Activated CD4-positive, alpha-beta T cell treated with anti-CD3 and anti-CD28 coated beads, Interleukin-2, amount 10 ng/mL, durations not matched to agents 24 days and 14 days (primary cell): ENCODE measurements at regions not wholly inside any gene's neighbourhood (a gene's known extent, or its start where the extent isn't known, plus 50 kb on each side); places are given as distances from the start of the nearest gene placed in this dataset.
"Not testable (repeated sequence)": the region's sequence is repeated elsewhere in the genome, so short reads cannot be mapped to it uniquely, and the experiment has no call there.

Experiments
- DNase-seq: peaks from one replicate; pipeline ENCODE4 v3.0.0; 2022
- H3K27ac Mint-ChIP-seq: one replicate; pipeline ENCODE4 v1.8.0; 2022; ENCODE audit warnings: mild to moderate bottlenecking, mixed read lengths
- H3K27me3 Mint-ChIP-seq: one replicate; pipeline ENCODE4 v1.8.0; 2022; ENCODE audit warnings: mixed read lengths
- H3K36me3 Mint-ChIP-seq: one replicate; pipeline ENCODE4 v1.8.0; 2022; ENCODE audit warnings: low read depth, mild to moderate bottlenecking, mixed read lengths
- H3K4me1 Mint-ChIP-seq: one replicate; pipeline ENCODE4 v1.8.0; 2021; ENCODE audit warnings: mixed read lengths
- H3K4me3 Mint-ChIP-seq: one replicate; pipeline ENCODE4 v1.8.0; 2022; ENCODE audit warnings: mild to moderate bottlenecking, moderate library complexity, mixed read lengths
- H3K9me3 Mint-ChIP-seq: one replicate; pipeline ENCODE4 v1.8.0; 2021; ENCODE audit warnings: mixed read lengths
- intact Hi-C: fragments of 100-400 bp; cut with micrococcal nuclease; formaldehyde crosslinking; loops from one replicate; pipeline ENCODE4 v1.15.1; 2023

- no peaks in the 10 kb centered on the region for H3K36me3 Mint-ChIP-seq
These were observed 78.4 kb downstream of the NAPG start for GRCh38 chr18:10604182-10604581.

GRCh38 chr18:10606881-10607280 lies 81.1 kb downstream of the NAPG start:
- H3K27ac Mint-ChIP-seq, H3K4me3 Mint-ChIP-seq, H3K36me3 Mint-ChIP-seq, intact Hi-C loops, DNase-seq, H3K9me3 Mint-ChIP-seq, H3K4me1 Mint-ChIP-seq, H3K27me3 Mint-ChIP-seq: not testable (repeated sequence)

More at GRCh38 chr18:10604182-10604581, 78.4 kb downstream of the NAPG start:
- intact Hi-C loops: no loop called here
- Mint-ChIP-seq H3K27me3 (peaks cover 3% of the 10 kb centered on the region), H3K9me3 (no peaks in the 10 kb centered on the region), H3K4me3 (no peak overlapping the region), H3K4me1 (peaks cover 2% of the 10 kb centered on the region), H3K27ac (no peak overlapping the region)
- DNase-seq: no peak

- H3K27me3 Mint-ChIP-seq, H3K36me3 Mint-ChIP-seq, DNase-seq, H3K27ac Mint-ChIP-seq, intact Hi-C loops, H3K9me3 Mint-ChIP-seq, H3K4me3 Mint-ChIP-seq, H3K4me1 Mint-ChIP-seq: not testable (repeated sequence)
These were observed 81.8 kb downstream of the NAPG start for GRCh38 chr18:10607332-10608248.

- H3K27me3 Mint-ChIP-seq, H3K27ac Mint-ChIP-seq, DNase-seq, H3K9me3 Mint-ChIP-seq, H3K4me3 Mint-ChIP-seq, H3K4me1 Mint-ChIP-seq, intact Hi-C loops, H3K36me3 Mint-ChIP-seq: not testable (repeated sequence)
These were observed 82.6 kb downstream of the NAPG start for GRCh38 chr18:10608450-10608849.

- H3K4me1 Mint-ChIP-seq, H3K27ac Mint-ChIP-seq, DNase-seq, H3K4me3 Mint-ChIP-seq, H3K36me3 Mint-ChIP-seq, intact Hi-C loops, H3K9me3 Mint-ChIP-seq, H3K27me3 Mint-ChIP-seq: not testable (repeated sequence)
These were observed 83.2 kb downstream of the NAPG start for GRCh38 chr18:10609046-10609445.

GRCh38 chr18:10613226-10613625 lies 87.4 kb downstream of the NAPG start:
- H3K4me3 Mint-ChIP-seq, DNase-seq, H3K4me1 Mint-ChIP-seq, H3K36me3 Mint-ChIP-seq, H3K27me3 Mint-ChIP-seq, H3K9me3 Mint-ChIP-seq, H3K27ac Mint-ChIP-seq, intact Hi-C loops: not testable (repeated sequence)

GRCh38 chr18:10616714-10617113 lies 90.9 kb downstream of the NAPG start:
- H3K4me3 Mint-ChIP-seq, H3K36me3 Mint-ChIP-seq, H3K27ac Mint-ChIP-seq, intact Hi-C loops, H3K9me3 Mint-ChIP-seq, H3K27me3 Mint-ChIP-seq, H3K4me1 Mint-ChIP-seq: not testable (repeated sequence)
- DNase-seq: peak; percentile 12

GRCh38 chr18:10618797-10619196 lies 93.0 kb downstream of the NAPG start:
- H3K4me1 Mint-ChIP-seq, H3K36me3 Mint-ChIP-seq, H3K4me3 Mint-ChIP-seq, intact Hi-C loops, H3K27me3 Mint-ChIP-seq, H3K27ac Mint-ChIP-seq, H3K9me3 Mint-ChIP-seq: not testable (repeated sequence)
- DNase-seq: peak; percentile 18

- H3K36me3 Mint-ChIP-seq, H3K4me3 Mint-ChIP-seq, H3K27ac Mint-ChIP-seq, intact Hi-C loops, H3K9me3 Mint-ChIP-seq, H3K27me3 Mint-ChIP-seq, H3K4me1 Mint-ChIP-seq: not testable (repeated sequence)
- peak; percentile 39 for DNase-seq
These were observed 93.5 kb downstream of the NAPG start for GRCh38 chr18:10619280-10619679.

GRCh38 chr18:10619833-10620232 lies 94.0 kb downstream of the NAPG start:
- H3K4me1 Mint-ChIP-seq, H3K4me3 Mint-ChIP-seq, intact Hi-C loops, H3K9me3 Mint-ChIP-seq, H3K36me3 Mint-ChIP-seq, H3K27me3 Mint-ChIP-seq, H3K27ac Mint-ChIP-seq: not testable (repeated sequence)
- peak; percentile 28 for DNase-seq
